HEK293 (cell line): ENCODE measurements at regions not wholly inside any gene's neighbourhood (a gene's known extent, or its start where the extent isn't known, plus 50 kb on each side); places are given as distances from the start of the nearest gene placed in this dataset.

Experiments used
- CTCF ChIA-PET: fragments of 350-600 bp; formaldehyde crosslinking; extraction: SDS; loops from one replicate; lab custom pipeline; 2021; ENCODE audit warnings: antibody characterized with exemption; lab: Yijun Ruan, JAX
- POLR2A ChIA-PET: fragments of 300-600 bp; formaldehyde crosslinking; extraction: SDS; loops from one replicate; lab custom pipeline; 2020; ENCODE audit warnings: antibody characterized with exemption, inconsistent platforms; lab: Yijun Ruan, JAX
- H3K27ac ChIP-seq: fragments of 200-500 bp; sonication (Bioruptor generic); 2 replicates; pipeline ENCODE4 v1.5.1; 2014; ENCODE audit warnings: low read depth, low read length, control low read depth, inconsistent platforms; ENCODE audit errors: extremely low read depth
- H3K36me3 ChIP-seq, 2 experiments: fragments of 200-500 bp in 1 of 2; sonication (Bioruptor generic) in 1 of 2; 1 replicate in 1 of 2; 2 replicates in 1 of 2; pipeline ENCODE4 v1.5.1; 2014 to 2017; ENCODE audit warnings: inconsistent platforms in 2 of 2, low read length in 2 of 2; ENCODE audit not compliant: control insufficient read depth in 2 of 2, insufficient read depth in 1 of 2
- H3K4me1 ChIP-seq: fragments of 200-500 bp; sonication (Bioruptor generic); 2 replicates; pipeline ENCODE4 v1.5.1; 2014; ENCODE audit warnings: mild to moderate bottlenecking, low read length, inconsistent platforms; ENCODE audit not compliant: control insufficient read depth, insufficient read depth
- H3K4me3 ChIP-seq: 2 replicates; pipeline ENCODE4 v1.5.1; 2011; ENCODE audit warnings: low read depth, mild to moderate bottlenecking, control low read depth, low read length, moderate library complexity
- H3K9me3 ChIP-seq: fragments of 200-500 bp; sonication (Bioruptor generic); 2 replicates; pipeline ENCODE4 v1.5.1; 2014; ENCODE audit warnings: low read depth, low read length, inconsistent platforms; ENCODE audit not compliant: control insufficient read depth, insufficient read depth
- EGR2 ChIP-seq: fragments of 450-650 bp; formaldehyde crosslinking; IDR thresholded peaks from 2 replicates; pipeline ENCODE4 v1.5.1; 2016; ENCODE audit warnings: low read depth, missing biosample characterization, missing genetic modification characterization
- GFI1B ChIP-seq: fragments of 450-650 bp; formaldehyde crosslinking; IDR thresholded peaks from 2 replicates; pipeline ENCODE4 v1.5.1; 2016; ENCODE audit warnings: missing biosample characterization, missing genetic modification characterization
- GLIS2 ChIP-seq: fragments of 450-650 bp; formaldehyde crosslinking; IDR thresholded peaks from 2 replicates; pipeline ENCODE4 v1.5.1; 2016; ENCODE audit warnings: missing biosample characterization, missing genetic modification characterization
- HOXA7 ChIP-seq: sonication (generic); formaldehyde crosslinking; IDR thresholded peaks from 2 replicates; pipeline ENCODE4 v1.8.1; 2022; ENCODE audit warnings: missing genetic modification reagents, borderline replicate concordance
- KLF10 ChIP-seq: fragments of 450-650 bp; IDR thresholded peaks from 2 replicates; pipeline ENCODE4 v1.5.1; 2018; ENCODE audit warnings: missing biosample characterization, mild to moderate bottlenecking, missing genetic modification characterization
- KLF16 ChIP-seq: fragments of 450-650 bp; formaldehyde crosslinking; IDR thresholded peaks from 2 replicates; pipeline ENCODE4 v1.5.1; 2017; ENCODE audit warnings: missing biosample characterization, missing genetic modification characterization
- KLF7 ChIP-seq: fragments of 450-650 bp; formaldehyde crosslinking; IDR thresholded peaks from 2 replicates; pipeline ENCODE4 v1.5.1; 2016; ENCODE audit warnings: missing biosample characterization, missing genetic modification characterization, borderline replicate concordance
- PATZ1 ChIP-seq: fragments of 450-650 bp; formaldehyde crosslinking; IDR thresholded peaks from 2 replicates; pipeline ENCODE4 v1.5.1; 2016; ENCODE audit warnings: missing biosample characterization, missing genetic modification characterization
- REPIN1 ChIP-seq: fragments of 450-650 bp; formaldehyde crosslinking; IDR thresholded peaks from 2 replicates; pipeline ENCODE4 v1.5.1; 2017; ENCODE audit warnings: missing biosample characterization, missing genetic modification characterization, low read depth
- ZBTB11 ChIP-seq: fragments of 450-650 bp; formaldehyde crosslinking; conservative IDR thresholded peaks from 2 replicates; pipeline ENCODE4 v1.5.1; 2016; ENCODE audit warnings: low read depth, missing biosample characterization, missing genetic modification characterization
- ZBTB7A ChIP-seq: fragments of 450-650 bp; formaldehyde crosslinking; IDR thresholded peaks from 2 replicates; pipeline ENCODE4 v1.5.1; 2016; ENCODE audit warnings: low read depth, missing biosample characterization, missing genetic modification characterization
- ZFP3 ChIP-seq: fragments of 450-650 bp; formaldehyde crosslinking; IDR thresholded peaks from 2 replicates; pipeline ENCODE4 v1.5.1; 2016; ENCODE audit warnings: low read depth, missing biosample characterization, missing genetic modification characterization
- ZIC2 ChIP-seq: fragments of 450-650 bp; formaldehyde crosslinking; IDR thresholded peaks from 2 replicates; pipeline ENCODE4 v1.5.1; 2016; ENCODE audit warnings: missing biosample characterization, missing genetic modification characterization
- ZNF214 ChIP-seq: fragments of 450-650 bp; formaldehyde crosslinking; IDR thresholded peaks from 2 replicates; pipeline ENCODE4 v1.5.1; 2017; ENCODE audit warnings: missing biosample characterization, mild to moderate bottlenecking, missing genetic modification characterization, borderline replicate concordance
- ZNF223 ChIP-seq: fragments of 450-650 bp; formaldehyde crosslinking; IDR thresholded peaks from 2 replicates; pipeline ENCODE4 v1.5.1; 2016; ENCODE audit warnings: missing biosample characterization, missing genetic modification characterization
- ZNF24 ChIP-seq: fragments of 450-650 bp; formaldehyde crosslinking; IDR thresholded peaks from 2 replicates; pipeline ENCODE4 v1.5.1; 2016; ENCODE audit warnings: missing biosample characterization, missing genetic modification characterization
- ZNF311 ChIP-seq: fragments of 450-650 bp; formaldehyde crosslinking; IDR thresholded peaks from 2 replicates; pipeline ENCODE4 v1.5.1; 2017; ENCODE audit warnings: missing biosample characterization, missing genetic modification characterization, borderline replicate concordance
- ZNF362 ChIP-seq: fragments of 450-650 bp; formaldehyde crosslinking; IDR thresholded peaks from 2 replicates; pipeline ENCODE4 v1.5.1; 2016; ENCODE audit warnings: missing biosample characterization, missing genetic modification characterization
- ZNF366 ChIP-seq: fragments of 450-650 bp; formaldehyde crosslinking; conservative IDR thresholded peaks from 2 replicates; pipeline ENCODE4 v1.5.1; 2016; ENCODE audit warnings: missing biosample characterization, missing genetic modification characterization
- ZNF423 ChIP-seq: fragments of 450-650 bp; formaldehyde crosslinking; IDR thresholded peaks from 2 replicates; pipeline ENCODE4 v1.5.1; 2016; ENCODE audit warnings: missing biosample characterization, missing genetic modification characterization
- ZNF433 ChIP-seq: fragments of 450-650 bp; formaldehyde crosslinking; IDR thresholded peaks from 2 replicates; pipeline ENCODE4 v1.5.1; 2016; ENCODE audit warnings: missing biosample characterization, missing genetic modification characterization, low read depth
- ZNF510 ChIP-seq: fragments of 450-650 bp; formaldehyde crosslinking; IDR thresholded peaks from 2 replicates; pipeline ENCODE4 v1.5.1; 2018; ENCODE audit warnings: mild to moderate bottlenecking, missing genetic modification characterization, missing biosample characterization; ENCODE audit not compliant: insufficient replicate concordance
- ZNF521 ChIP-seq: fragments of 450-650 bp; formaldehyde crosslinking; IDR thresholded peaks from 2 replicates; pipeline ENCODE4 v1.5.1; 2017; ENCODE audit warnings: missing biosample characterization, mild to moderate bottlenecking, missing genetic modification characterization
- ZNF529 ChIP-seq: fragments of 450-650 bp; formaldehyde crosslinking; IDR thresholded peaks from 2 replicates; pipeline ENCODE4 v1.5.1; 2017; ENCODE audit warnings: missing genetic modification characterization, missing biosample characterization; ENCODE audit not compliant: insufficient replicate concordance
- ZNF561 ChIP-seq: fragments of 450-650 bp; IDR thresholded peaks from 2 replicates; pipeline ENCODE4 v1.5.1; 2018; ENCODE audit warnings: missing biosample characterization, missing genetic modification characterization, borderline replicate concordance
- ZNF776 ChIP-seq: fragments of 450-650 bp; formaldehyde crosslinking; IDR thresholded peaks from 2 replicates; pipeline ENCODE4 v1.5.0; 2017; ENCODE audit warnings: missing biosample characterization, missing genetic modification characterization, borderline replicate concordance
- ZNF777 ChIP-seq: fragments of 450-650 bp; formaldehyde crosslinking; IDR thresholded peaks from 2 replicates; pipeline ENCODE4 v1.5.1; 2017; ENCODE audit warnings: missing biosample characterization, missing genetic modification characterization, borderline replicate concordance

GRCh38 chr1:91619881-91620280 lies 119.2 kb downstream of the CDC7 start:
- TF ChIP-seq ZIC2 (tag by site-specific recombination) (no peak), EGR2 (tag by site-specific recombination) (no peak), ZNF561 (no peak), ZFP3 (tag by site-specific recombination) (no peak)
- ChIA-PET POLR2A (no interaction called here), CTCF (no interaction called here)
- no peak overlapping the region for H3K4me3 ChIP-seq
- H3K36me3 ChIP-seq, result no peaks in the 10 kb centered on the region
- no peaks in the 10 kb centered on the region for H3K4me1 ChIP-seq
- H3K27ac ChIP-seq, result no peak overlapping the region
- H3K9me3 ChIP-seq, result no peaks in the 10 kb centered on the region

- Histone ChIP-seq H3K36me3 (no peaks in the 10 kb centered on the region), H3K27ac (no peak overlapping the region), H3K4me3 (no peak overlapping the region), H3K4me1 (no peaks in the 10 kb centered on the region), H3K9me3 (no peaks in the 10 kb centered on the region)
- TF ChIP-seq ZNF366 (tag by site-specific recombination) (no peak), ZNF24 (tag by site-specific recombination) (no peak), PATZ1 (tag by site-specific recombination) (no peak), ZNF362 (no peak), EGR2 (tag by site-specific recombination) (no peak), ZNF776 (tag by site-specific recombination) (no peak), ZNF423 (no peak), ZNF521 (no peak), KLF10 (tag by site-specific recombination) (no peak), ZNF529 (tag by site-specific recombination) (no peak), HOXA7 (CRISPR knock-in tag) (no peak), ZNF777 (tag by site-specific recombination) (no peak), KLF7 (no peak), GLIS2 (tag by site-specific recombination) (no peak), GFI1B (tag by site-specific recombination) (no peak), ZNF311 (tag by site-specific recombination) (no peak), ZNF510 (tag by site-specific recombination) (no peak), ZNF223 (tag by site-specific recombination) (no peak)
- POLR2A ChIA-PET, result interaction anchor here (0.6 kb wide), 1 partner anchor 409 kb away, joined by 3 read pairs; no protein-coding TSS in a partner anchor
- CTCF ChIA-PET, result no interaction called here
These were observed 120.7 kb downstream of the CDC7 start for GRCh38 chr1:91621360-91621759.

- no peak overlapping the region for H3K27ac ChIP-seq
- no peaks in the 10 kb centered on the region for H3K4me1 ChIP-seq
- H3K36me3 ChIP-seq, result no peaks in the 10 kb centered on the region
- ChIA-PET POLR2A (interaction anchor here (0.6 kb wide), 1 partner anchor 409 kb away, joined by 3 read pairs; no protein-coding TSS in a partner anchor), CTCF (interaction anchor here (0.5 kb wide), 1 partner anchor 592 kb away, joined by 3 read pairs; no protein-coding TSS in a partner anchor)
- H3K4me3 ChIP-seq, result no peak overlapping the region
- H3K9me3 ChIP-seq, result no peaks in the 10 kb centered on the region
- TF ChIP-seq ZBTB7A, result no peak
- no peak for TF ChIP-seq ZNF214 (tag by site-specific recombination)
- TF ChIP-seq REPIN1, result no peak
- no peak for TF ChIP-seq ZNF433 (tag by site-specific recombination)
- TF ChIP-seq KLF16, result no peak
- no peak for TF ChIP-seq ZNF776 (tag by site-specific recombination)
- TF ChIP-seq ZBTB11, result no peak
These were observed 121.3 kb downstream of the CDC7 start for GRCh38 chr1:91621907-91622306.
